RKO (cell line): ENCODE measurements at regions not wholly inside any gene's neighbourhood (a gene's known extent, or its start where the extent isn't known, plus 50 kb on each side); places are given as distances from the start of the nearest gene placed in this dataset.

Source experiments
- DNase-seq: peaks from one replicate; pipeline ENCODE4 v3.0.0-alpha.2; 2016; ENCODE audit warnings: low spot score

DNA sequence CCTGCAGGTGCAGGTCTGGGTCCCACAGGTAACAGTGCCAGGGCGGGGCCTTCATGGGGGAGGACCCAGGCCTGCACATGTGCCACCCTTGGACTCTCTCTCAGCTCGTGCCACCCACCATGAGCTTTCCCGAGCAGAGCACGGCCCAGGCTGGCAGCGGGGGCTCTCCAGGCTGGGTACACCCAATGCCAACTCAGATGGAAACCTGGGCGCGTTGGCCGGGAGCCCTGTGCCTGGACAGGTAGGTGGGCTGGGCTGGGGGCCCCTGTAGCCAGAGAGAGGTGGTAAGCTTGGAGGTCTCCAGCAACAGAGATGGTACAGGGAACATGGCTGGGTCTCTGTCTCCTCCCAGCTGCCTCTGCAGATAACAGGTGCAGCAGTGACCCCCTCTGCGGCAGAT is 69.9 kb upstream of the ADARB2 start:
- no peak for DNase-seq

DNA sequence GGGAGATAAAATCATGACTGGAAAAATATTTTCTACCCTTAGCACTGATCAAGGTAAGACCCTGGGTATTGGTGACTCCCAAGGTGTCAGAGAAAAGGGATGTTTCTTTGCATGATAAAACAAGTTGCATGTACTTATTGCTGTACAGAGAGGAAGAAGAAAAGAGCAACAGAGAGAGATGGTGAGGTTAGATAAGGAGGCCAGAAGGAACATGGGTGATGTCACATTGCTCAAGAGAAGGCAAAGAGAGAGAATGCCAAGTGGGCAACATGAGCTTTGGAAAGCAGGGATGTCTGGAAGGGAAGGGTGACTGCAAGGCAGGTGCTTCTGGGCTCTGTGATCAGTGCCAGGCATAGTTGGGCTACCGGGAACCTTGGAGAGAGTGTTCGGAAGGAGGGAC is 65.1 kb upstream of the ADARB2 start:
- DNase-seq = no peak

DNA sequence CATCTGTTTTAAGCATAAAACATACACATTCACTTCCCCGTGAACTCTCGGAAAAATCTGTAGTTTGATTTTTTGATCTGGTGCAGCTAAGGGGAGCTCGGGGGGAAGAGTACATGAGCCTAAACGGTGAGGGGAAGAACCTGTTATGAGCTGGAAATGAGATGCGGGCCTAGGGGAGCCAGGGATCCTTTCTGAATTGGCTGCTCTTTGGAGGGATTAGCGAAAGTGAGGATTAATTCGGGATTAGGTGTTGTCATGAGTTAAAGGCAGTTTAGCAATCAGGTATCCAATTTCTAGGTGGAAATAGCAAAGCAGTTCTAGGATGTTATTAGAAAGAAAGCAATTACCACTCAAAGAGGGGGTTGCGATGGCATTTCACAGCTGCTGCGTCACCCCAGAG is 51.1 kb upstream of the ADARB2 start:
- no peak for DNase-seq
